Pancreas (tissue), 10 donors: ENCODE measurements at regions not wholly inside any gene's neighbourhood (a gene's known extent, or its start where the extent isn't known, plus 50 kb on each side); places are given as distances from the start of the nearest gene placed in this dataset.

Experiments used
- ATAC-seq, 4 donors: fragments of 200-7000 bp; cut with Tn5 transposase; one replicate each; pipeline versions ENCODE4 v1.8.0 to v1.9.1; 2020; ENCODE audit warnings: mild to moderate bottlenecking in 4 of 4, moderate library complexity in 4 of 4
- DNase-seq, 6 donors: peaks; one replicate each; pipeline ENCODE4 v3.0.0-alpha.2; 2020
- FAIRE-seq: peaks from 2 replicates; lab custom pipeline; 2012; peaks lifted over from hg19 to GRCh38; lab: Jason Lieb, UNC
- H3K27ac ChIP-seq, 4 donors: fragments of 200-600 bp; sonication (generic); 1 replicate in 3 of 4; 2 replicates in 1 of 4; pipeline versions ENCODE4 v1.5.0 to v1.8.0; 2020
- H3K27me3 ChIP-seq, 4 donors: fragments of 200-600 bp; one replicate each; pipeline ENCODE4 v1.8.0; 2021
- H3K36me3 ChIP-seq, 3 donors: fragments of 200-600 bp; sonication (generic) in 1 of 3; one replicate each; pipeline versions ENCODE4 v1.5.0 to v1.8.0; 2020 to 2021
- H3K4me1 ChIP-seq, 3 donors: fragments of 200-600 bp; one replicate each; pipeline ENCODE4 v1.8.0; 2021
- H3K4me3 ChIP-seq, 4 donors: fragments of 200-600 bp; sonication (generic) in 2 of 4; one replicate each; pipeline versions ENCODE4 v1.5.0 to v1.8.0; 2020 to 2021
- H3K9me3 ChIP-seq, 4 donors: fragments of 200-600 bp; one replicate each; pipeline ENCODE4 v1.8.0; 2021
- CTCF ChIP-seq, 4 donors: fragments of 200-600 bp; sonication (generic) in 3 of 4; IDR thresholded peaks; one replicate each; pipeline versions ENCODE4 v1.5.0 to v1.8.0; 2021; ENCODE audit warnings: antibody characterized with exemption in 4 of 4
- WGBS, 2 donors: extraction: QIAGEN DNeasy Blood & Tissue Kit; methylation state at CpG; one replicate each; pipeline ENCODE4 v1.1.7; 2013; 5-methylcytosine and 5-hydroxymethylcytosine counted together
- intact Hi-C, 3 donors: fragments of 100-400 bp; cut with DNase I; formaldehyde crosslinking; loops; one replicate each; pipeline versions ENCODE4 v1.11.1 to v1.14.2; 2022
- donor health status: healthy with polysubstance abuse.
- donor health status: DM: no; HTN: no; CAD: no; lungs with moderate emphysema.
- donor health status: DM: no; HTN: no; CAD: no.
- donor health status: control.
- donor health status: control.
- donor health status: Bipolar disorder and iron deficiency.
- donor health status: DM: yes; HTN: yes; CAD: no.
- donor health status: DM: no; HTN: no; CAD: no.
- donor health status: DM: no; HTN: no; CAD: no.
- donor health status: DM: yes; HTN: yes; CAD: no.

GRCh38 chr9:135286961-135287360 lies 192.6 kb upstream of the PPP1R26 start:
- FAIRE-seq (no peak), ATAC-seq (no peak), DNase-seq (peak in 3 of 6 donors; percentile 17 to 46 (median 44))
- Histone ChIP-seq H3K36me3 (no peaks in the 10 kb centered on the region), H3K27ac (no peak overlapping the region), H3K4me3 (no peak overlapping the region), H3K27me3 (no peaks in the 10 kb centered on the region), H3K9me3 (no peaks in the 10 kb centered on the region), H3K4me1 (peaks cover 11 to 25% (median 14%) of the 10 kb centered on the region in 3 donors)
- no peak for TF ChIP-seq CTCF (IDR thresholded peaks at IDR 0.05)
- 89 to 91% methylated on average over 7 of the region's 7 CpGs for WGBS, 2 donors
- intact Hi-C loops, result no loop called here

- intact Hi-C loops, result no loop called here
- DNase-seq (peak in 3 of 6 donors; percentile 28 to 66 (median 54)), ATAC-seq (no peak), FAIRE-seq (no peak)
- 90 to 93% methylated on average over 16 of the region's 16 CpGs for WGBS, 2 donors
- H3K27me3 ChIP-seq, result no peaks in the 10 kb centered on the region
- TF ChIP-seq CTCF (IDR thresholded peaks at IDR 0.05), result no peak
- no peaks in the 10 kb centered on the region for H3K9me3 ChIP-seq
- no peak overlapping the region for H3K4me3 ChIP-seq
- H3K36me3 ChIP-seq, result no peaks in the 10 kb centered on the region
- no peak overlapping the region for H3K27ac ChIP-seq
- H3K4me1 ChIP-seq, result peaks cover 6 to 18% (median 10%) of the 10 kb centered on the region in 3 donors
Observed at GRCh38 chr9:135287627-135288026, 192.0 kb upstream of the PPP1R26 start.

GRCh38 chr9:135288054-135288453 lies 191.5 kb upstream of the PPP1R26 start:
- no peaks in the 10 kb centered on the region for H3K27me3 ChIP-seq
- H3K4me3 ChIP-seq, result no peak overlapping the region
- intact Hi-C loops, result no loop called here
- H3K27ac ChIP-seq, result no peak overlapping the region
- ATAC-seq, result no peak
- no peak for TF ChIP-seq CTCF (IDR thresholded peaks at IDR 0.05)
- H3K9me3 ChIP-seq, result no peaks in the 10 kb centered on the region
- H3K4me1 ChIP-seq, result peaks cover 7 to 15% (median 10%) of the 10 kb centered on the region in 3 donors
- H3K36me3 ChIP-seq, result no peaks in the 10 kb centered on the region
- peak in 2 of 6 donors; percentile 15 to 32 for DNase-seq
- FAIRE-seq, result no peak
- 90 to 97% methylated on average over 24 of the region's 24 CpGs for WGBS, 2 donors

- DNase-seq (peak in 2 of 6 donors; percentile 17 to 31), FAIRE-seq (no peak), ATAC-seq (no peak)
- no peak for TF ChIP-seq CTCF (IDR thresholded peaks at IDR 0.05)
- WGBS, 2 donors, result 81 to 83% methylated on average over 17 of the region's 17 CpGs
- H3K27me3 ChIP-seq, result no peaks in the 10 kb centered on the region
- H3K4me3 ChIP-seq, result no peak overlapping the region
- no peak overlapping the region for H3K27ac ChIP-seq
- peaks cover 11 to 15% (median 11%) of the 10 kb centered on the region in 3 donors for H3K4me1 ChIP-seq
- no peaks in the 10 kb centered on the region for H3K9me3 ChIP-seq
- intact Hi-C loops, result no loop called here
- H3K36me3 ChIP-seq, result no peaks in the 10 kb centered on the region
Observed at GRCh38 chr9:135289081-135289491, 190.5 kb upstream of the PPP1R26 start.

- Histone ChIP-seq H3K9me3 (no peaks in the 10 kb centered on the region), H3K4me3 (peak overlapping the region in 1 of 4 donors; percentile 15), H3K27me3 (no peaks in the 10 kb centered on the region), H3K27ac (no peak overlapping the region), H3K4me1 (peaks cover 11 to 15% (median 11%) of the 10 kb centered on the region in 3 donors), H3K36me3 (no peaks in the 10 kb centered on the region)
- WGBS, 2 donors, result 15 to 21% methylated on average over 9 of the region's 9 CpGs
- DNase-seq (peak; percentile 30 to 85 (median 69)), ATAC-seq (peak; percentile 70 to 87 (median 83)), FAIRE-seq (no peak)
- intact Hi-C loops, result no loop called here
- TF ChIP-seq CTCF (IDR thresholded peaks at IDR 0.05), result no peak
Observed at GRCh38 chr9:135290086-135290485, 189.5 kb upstream of the PPP1R26 start.
